HepG2 (cell line): ENCODE measurements at regions not wholly inside any gene's neighbourhood (a gene's known extent, or its start where the extent isn't known, plus 50 kb on each side); places are given as distances from the start of the nearest gene placed in this dataset.

Source experiments
- ARID5B ChIP-seq: IDR thresholded peaks from 2 replicates; pipeline ENCODE4 v1.4.0; 2020; ENCODE audit warnings: mild to moderate bottlenecking, missing genetic modification reagents
- BCL3 ChIP-seq: sonication (generic); formaldehyde crosslinking; IDR thresholded peaks from 2 replicates; pipeline ENCODE4 v1.5.1; 2020; ENCODE audit warnings: mild to moderate bottlenecking, missing genetic modification reagents, moderate library complexity
- CAMTA2 ChIP-seq: sonication (generic); formaldehyde crosslinking; IDR thresholded peaks from 2 replicates; pipeline ENCODE4 v1.4.0; 2020; ENCODE audit warnings: mild to moderate bottlenecking, missing genetic modification reagents, borderline replicate concordance
- ESRRA ChIP-seq: sonication (generic); formaldehyde crosslinking; IDR thresholded peaks from 2 replicates; pipeline ENCODE4 v1.5.1; 2020; ENCODE audit warnings: mild to moderate bottlenecking, low read depth, missing genetic modification reagents
- FOSL2 ChIP-seq: sonication (generic); formaldehyde crosslinking; IDR thresholded peaks from 2 replicates; pipeline ENCODE4 v1.4.0; 2020; ENCODE audit warnings: missing genetic modification reagents
- GMEB1 ChIP-seq: sonication (generic); formaldehyde crosslinking; IDR thresholded peaks from 2 replicates; pipeline ENCODE4 v1.5.1; 2020; ENCODE audit warnings: missing genetic modification reagents, mild to moderate bottlenecking, borderline replicate concordance
- NR2F2 ChIP-seq: IDR thresholded peaks from 2 replicates; pipeline ENCODE4 v1.6.1; 2012; ENCODE audit warnings: low read depth, inconsistent platforms, borderline replicate concordance
- SAFB2 ChIP-seq: sonication (generic); formaldehyde crosslinking; IDR thresholded peaks from 2 replicates; pipeline ENCODE4 v1.5.1; 2020; ENCODE audit warnings: missing genetic modification reagents, low read depth, mild to moderate bottlenecking, borderline replicate concordance
- SALL1 ChIP-seq: sonication (generic); formaldehyde crosslinking; IDR thresholded peaks from 2 replicates; pipeline ENCODE4 v1.8.0; 2022; ENCODE audit warnings: mild to moderate bottlenecking, missing genetic modification reagents
- SOX13 ChIP-seq, 3 experiments: fragments of 450-650 bp in 1 of 3; sonication (generic) in 1 of 3; formaldehyde crosslinking in 1 of 3; IDR thresholded peaks in 2 of 3; conservative IDR thresholded peaks in 1 of 3; 2 replicates each; pipeline versions ENCODE4 v1.5.0 to v1.6.1; 2016 to 2020; ENCODE audit warnings: antibody characterized with exemption in 1 of 3, mild to moderate bottlenecking in 1 of 3, missing compliant biosample characterization in 1 of 3, missing genetic modification reagents in 1 of 3, moderate library complexity in 1 of 3
- ZNF350 ChIP-seq: sonication (generic); formaldehyde crosslinking; IDR thresholded peaks from 2 replicates; pipeline ENCODE4 v1.4.0; 2020; ENCODE audit warnings: mild to moderate bottlenecking, low read depth, missing genetic modification reagents, borderline replicate concordance
- ZNF607 ChIP-seq: sonication (generic); formaldehyde crosslinking; IDR thresholded peaks from 2 replicates; pipeline ENCODE4 v1.5.1; 2020; ENCODE audit warnings: missing genetic modification reagents, mild to moderate bottlenecking, borderline replicate concordance
- ZNF646 ChIP-seq: sonication (generic); formaldehyde crosslinking; IDR thresholded peaks from 2 replicates; pipeline ENCODE4 v1.9.0; 2021; ENCODE audit warnings: mild to moderate bottlenecking, missing genetic modification reagents

GRCh38 chr10:79003183-79004100, 65.3 kb upstream of the ZMIZ1 start (continued):
- TF ChIP-seq ZNF646 (CRISPR knock-in tag): no peak
- peak; percentile 75 for TF ChIP-seq ARID5B
- TF ChIP-seq NR2F2: 0 out of 2 replicates have a peak, but pooled peaks have one; percentile 17
- no peak for TF ChIP-seq BCL3 (CRISPR knock-in tag)
- no peak for TF ChIP-seq ZNF607 (CRISPR knock-in tag)
- TF ChIP-seq SALL1 (CRISPR knock-in tag): peak; percentile 66
- no peak for TF ChIP-seq GMEB1
- TF ChIP-seq SAFB2 (CRISPR knock-in tag): no peak
- no peak for TF ChIP-seq SOX13 (IDR thresholded peaks at IDR 0.05)
- peak in 1 of 2 experiments; percentile 33; a peak in 1 of 4 replicates for TF ChIP-seq SOX13 (CRISPR knock-in tag; conservative IDR thresholded peaks at IDR 0.05 in 1 of 2, IDR thresholded peaks at IDR 0.05 in 1 of 2)
- no peak for TF ChIP-seq ZNF350
- TF ChIP-seq ESRRA (CRISPR knock-in tag): no peak
- TF ChIP-seq CAMTA2 (CRISPR knock-in tag): no peak
- TF ChIP-seq FOSL2: peak; percentile 38; the same call in 1 of the 2 replicates
